ENCODE measurements at regions not wholly inside any gene's neighbourhood (a gene's known extent, or its start where the extent isn't known, plus 50 kb on each side); places are given as distances from the start of the nearest gene placed in this dataset.

- TF ChIP-seq, protein P1, sequence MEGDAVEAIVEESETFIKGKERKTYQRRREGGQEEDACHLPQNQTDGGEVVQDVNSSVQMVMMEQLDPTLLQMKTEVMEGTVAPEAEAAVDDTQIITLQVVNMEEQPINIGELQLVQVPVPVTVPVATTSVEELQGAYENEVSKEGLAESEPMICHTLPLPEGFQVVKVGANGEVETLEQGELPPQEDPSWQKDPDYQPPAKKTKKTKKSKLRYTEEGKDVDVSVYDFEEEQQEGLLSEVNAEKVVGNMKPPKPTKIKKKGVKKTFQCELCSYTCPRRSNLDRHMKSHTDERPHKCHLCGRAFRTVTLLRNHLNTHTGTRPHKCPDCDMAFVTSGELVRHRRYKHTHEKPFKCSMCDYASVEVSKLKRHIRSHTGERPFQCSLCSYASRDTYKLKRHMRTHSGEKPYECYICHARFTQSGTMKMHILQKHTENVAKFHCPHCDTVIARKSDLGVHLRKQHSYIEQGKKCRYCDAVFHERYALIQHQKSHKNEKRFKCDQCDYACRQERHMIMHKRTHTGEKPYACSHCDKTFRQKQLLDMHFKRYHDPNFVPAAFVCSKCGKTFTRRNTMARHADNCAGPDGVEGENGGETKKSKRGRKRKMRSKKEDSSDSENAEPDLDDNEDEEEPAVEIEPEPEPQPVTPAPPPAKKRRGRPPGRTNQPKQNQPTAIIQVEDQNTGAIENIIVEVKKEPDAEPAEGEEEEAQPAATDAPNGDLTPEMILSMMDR (conservative IDR thresholded peaks at IDR 0.05; ENCODE audit: low read depth, low read length): no peak
- no peak for TF ChIP-seq EZH2 (IDR thresholded peaks at IDR 0.05; ENCODE audit: borderline replicate concordance, low read depth, low read length, poor library complexity, severe bottlenecking)
Observed at GRCh38 chr11:90844041-90844440, 621.2 kb upstream of the CHORDC1 start.
